ENCODE measurements at regions not wholly inside any gene's neighbourhood (a gene's known extent, or its start where the extent isn't known, plus 50 kb on each side); places are given as distances from the start of the nearest gene placed in this dataset.

GRCh38 chr18:72409903-72410302 is 134.2 kb downstream of the CBLN2 start:
- no TSS peak for BruUV-seq (replicated peaks)
- CTCF ChIA-PET = no interaction called here

More at GRCh38 chr18:72409903-72410302, 134.2 kb downstream of the CBLN2 start:
- H2AFZ ChIP-seq (ENCODE audit: low read depth, low read length, poor library complexity, severe bottlenecking) = no peak overlapping the region
- no peak for DNase-seq (ENCODE audit: low read depth, low spot score)
- H3K9ac ChIP-seq (ENCODE audit: low read length) = no peak overlapping the region
- H3K27me3 ChIP-seq (ENCODE audit: insufficient read depth, low read length) = no peaks in the 10 kb centered on the region
- ChIA-PET RAD21 (ENCODE audit: low non-redundant PET in 1 of 2, low total read pairs in 2 of 2, uncharacterized antibody in 2 of 2, unreplicated experiment in 2 of 2) (no interaction called here), POLR2A (no interaction called here)
- H3K4me1 ChIP-seq (ENCODE audit: control insufficient read depth in 1 of 2, insufficient read depth in 2 of 2, low read length in 2 of 2) = no peaks in the 10 kb centered on the region
- no peaks in the 10 kb centered on the region for H3K79me2 ChIP-seq (ENCODE audit: insufficient read depth, low read length)
- H4K20me1 ChIP-seq (ENCODE audit: insufficient read depth) = no peaks in the 10 kb centered on the region
- H3K4me2 ChIP-seq (ENCODE audit: low read length) = no peak overlapping the region
- H3K9me2 ChIP-seq (ENCODE audit: insufficient read depth) = no peaks in the 10 kb centered on the region
- H3K36me3 ChIP-seq (ENCODE audit: control insufficient read depth in 1 of 2, insufficient read depth in 2 of 2, low read length in 2 of 2) = no peaks in the 10 kb centered on the region
- TF ChIP-seq ELF1 (IDR thresholded peaks at IDR 0.05; ENCODE audit: borderline replicate concordance, low read depth) = no peak
- no peak for TF ChIP-seq ATF3 (IDR thresholded peaks at IDR 0.05)
- TF ChIP-seq ZFX (IDR thresholded peaks at IDR 0.05) = no peak
- no peak for TF ChIP-seq CBX3 (IDR thresholded peaks at IDR 0.05; ENCODE audit: low read depth)
- no peak for TF ChIP-seq CEBPB (IDR thresholded peaks at IDR 0.05; ENCODE audit: low read depth)
- TF ChIP-seq EGR1 (IDR thresholded peaks at IDR 0.05; ENCODE audit: low read depth) = no peak
- TF ChIP-seq POLR2AphosphoS5 (IDR thresholded peaks at IDR 0.05; ENCODE audit: low read depth, low read length) = no peak
- no peak for TF ChIP-seq REST (IDR thresholded peaks at IDR 0.05; ENCODE audit: low read depth)
- TF ChIP-seq ZNF274 (IDR thresholded peaks at IDR 0.05; ENCODE audit: low read depth, low read length) = no peak
- no peak for TF ChIP-seq POLR2A (IDR thresholded peaks at IDR 0.05; ENCODE audit: borderline replicate concordance, extremely low read depth, insufficient read depth, insufficient read length)
- TF ChIP-seq SRF (IDR thresholded peaks at IDR 0.05; ENCODE audit: low read depth) = no peak
- TF ChIP-seq SIN3A (IDR thresholded peaks at IDR 0.05; ENCODE audit: low read depth) = no peak
- no peak for TF ChIP-seq EZH2 (IDR thresholded peaks at IDR 0.05)
- TF ChIP-seq EZH2phosphoT487 (IDR thresholded peaks at IDR 0.05; ENCODE audit: borderline replicate concordance) = no peak
- no peak overlapping the region for H3K27ac ChIP-seq (ENCODE audit: low read depth, low read length)
- ATAC-seq = no peak
- intact Hi-C loops (cut with micrococcal nuclease) = no loop called here
- H3K9me3 ChIP-seq (ENCODE audit: control insufficient read depth in 1 of 2, insufficient read depth in 1 of 2, low read depth in 1 of 2, low read length in 2 of 2) = peaks cover 10 to 25% of the 10 kb centered on the region in 2 experiments; a peak in 2 of 4 replicates
- H3K4me3 ChIP-seq (replicated peaks in 1 of 2; ENCODE audit: low read depth in 1 of 2, low read length in 2 of 2) = no peak overlapping the region

Data from HCT116 (cell line).